Cardiac muscle cell (in vitro differentiated cells and primary cell): ENCODE measurements at regions not wholly inside any gene's neighbourhood (a gene's known extent, or its start where the extent isn't known, plus 50 kb on each side); places are given as distances from the start of the nearest gene placed in this dataset.

Source experiments
- DNase-seq, 2 donors: peaks; one replicate each; pipeline versions ENCODE4 v3.0.0 to v3.0.0-alpha.2; 2010 to 2017; ENCODE audit warnings: low read depth in 1 of 2, low spot score in 1 of 2
- H3K27ac ChIP-seq: fragments of 200-600 bp; sonication (generic); 2 replicates; pipeline ENCODE4 v1.5.1; 2016
- H3K27me3 ChIP-seq: fragments of 200-600 bp; sonication (generic); 2 replicates; pipeline ENCODE4 v1.6.0; 2016; ENCODE audit warnings: control low read depth
- H3K36me3 ChIP-seq: fragments of 200-600 bp; sonication (generic); 2 replicates; pipeline ENCODE4 v1.5.1; 2016; ENCODE audit warnings: control low read depth
- H3K4me1 ChIP-seq: fragments of 200-600 bp; sonication (generic); 2 replicates; pipeline ENCODE4 v1.8.1; 2017; ENCODE audit warnings: low read depth, mild to moderate bottlenecking, mixed run types
- H3K4me3 ChIP-seq: fragments of 200-600 bp; sonication (generic); 2 replicates; pipeline ENCODE4 v1.5.1; 2016; ENCODE audit warnings: mild to moderate bottlenecking
- H3K9me3 ChIP-seq: fragments of 200-600 bp; sonication (generic); 2 replicates; pipeline ENCODE4 v1.5.1; 2017; ENCODE audit warnings: low read depth, mild to moderate bottlenecking, control low read depth
- TF ChIP-seq, protein P1 (sequence below): IDR thresholded peaks from 2 replicates; pipeline ENCODE4 v1.5.1; 2012; ENCODE audit warnings: low read depth, mild to moderate bottlenecking, low read length

DNA sequence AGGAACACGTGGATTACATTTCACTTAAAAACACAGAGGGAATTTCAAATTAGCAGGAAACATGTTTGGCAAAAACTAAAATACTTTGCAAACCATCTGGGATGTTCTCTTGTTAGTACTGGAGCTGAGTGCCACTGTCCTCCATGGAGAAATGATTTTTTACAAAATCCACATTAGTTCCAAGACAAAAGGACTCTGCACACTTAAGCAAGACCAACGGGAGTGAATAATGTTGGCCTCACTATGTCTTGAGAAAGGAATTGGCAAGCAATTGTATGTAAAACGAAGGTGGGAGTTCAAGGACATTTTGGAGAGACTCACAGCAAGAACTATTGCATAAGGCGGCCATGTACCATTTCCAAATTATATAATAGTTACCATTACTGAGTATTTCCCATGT lies 547.5 kb downstream of the EBF1 start:
- no peaks in the 10 kb centered on the region for H3K9me3 ChIP-seq
- DNase-seq = peak in 1 of 2 donors; percentile 7
- H3K27me3 ChIP-seq = no peaks in the 10 kb centered on the region
- no peaks in the 10 kb centered on the region for H3K4me1 ChIP-seq
- H3K36me3 ChIP-seq = no peaks in the 10 kb centered on the region
- H3K4me3 ChIP-seq = no peak overlapping the region
- no peak overlapping the region for H3K27ac ChIP-seq
- TF ChIP-seq, protein P1, sequence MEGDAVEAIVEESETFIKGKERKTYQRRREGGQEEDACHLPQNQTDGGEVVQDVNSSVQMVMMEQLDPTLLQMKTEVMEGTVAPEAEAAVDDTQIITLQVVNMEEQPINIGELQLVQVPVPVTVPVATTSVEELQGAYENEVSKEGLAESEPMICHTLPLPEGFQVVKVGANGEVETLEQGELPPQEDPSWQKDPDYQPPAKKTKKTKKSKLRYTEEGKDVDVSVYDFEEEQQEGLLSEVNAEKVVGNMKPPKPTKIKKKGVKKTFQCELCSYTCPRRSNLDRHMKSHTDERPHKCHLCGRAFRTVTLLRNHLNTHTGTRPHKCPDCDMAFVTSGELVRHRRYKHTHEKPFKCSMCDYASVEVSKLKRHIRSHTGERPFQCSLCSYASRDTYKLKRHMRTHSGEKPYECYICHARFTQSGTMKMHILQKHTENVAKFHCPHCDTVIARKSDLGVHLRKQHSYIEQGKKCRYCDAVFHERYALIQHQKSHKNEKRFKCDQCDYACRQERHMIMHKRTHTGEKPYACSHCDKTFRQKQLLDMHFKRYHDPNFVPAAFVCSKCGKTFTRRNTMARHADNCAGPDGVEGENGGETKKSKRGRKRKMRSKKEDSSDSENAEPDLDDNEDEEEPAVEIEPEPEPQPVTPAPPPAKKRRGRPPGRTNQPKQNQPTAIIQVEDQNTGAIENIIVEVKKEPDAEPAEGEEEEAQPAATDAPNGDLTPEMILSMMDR = no peak

DNA sequence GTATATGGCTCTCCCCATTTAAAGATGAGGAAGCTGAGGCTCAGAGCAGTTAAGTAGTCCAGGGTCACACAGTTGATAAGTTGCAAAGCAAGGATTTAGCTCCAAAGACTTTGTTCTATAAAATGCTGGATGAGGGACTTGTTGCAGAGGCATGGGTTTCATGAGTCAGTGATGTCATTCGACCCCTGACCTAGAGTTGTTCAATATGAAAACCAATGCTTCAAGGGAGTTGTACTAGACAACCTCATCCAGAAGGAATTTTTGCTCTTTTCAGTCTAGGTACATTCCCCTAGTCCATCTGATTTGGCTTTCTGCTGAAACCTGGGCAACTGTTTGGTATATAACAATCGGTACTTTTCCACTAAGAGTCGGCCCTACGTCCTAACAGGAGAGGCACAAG lies 550.4 kb downstream of the EBF1 start:
- TF ChIP-seq, protein P1 = no peak
- Histone ChIP-seq H3K27me3 (no peaks in the 10 kb centered on the region), H3K4me3 (no peak overlapping the region), H3K4me1 (no peaks in the 10 kb centered on the region), H3K27ac (no peak overlapping the region), H3K9me3 (no peaks in the 10 kb centered on the region), H3K36me3 (no peaks in the 10 kb centered on the region)
- DNase-seq = no peak

DNA sequence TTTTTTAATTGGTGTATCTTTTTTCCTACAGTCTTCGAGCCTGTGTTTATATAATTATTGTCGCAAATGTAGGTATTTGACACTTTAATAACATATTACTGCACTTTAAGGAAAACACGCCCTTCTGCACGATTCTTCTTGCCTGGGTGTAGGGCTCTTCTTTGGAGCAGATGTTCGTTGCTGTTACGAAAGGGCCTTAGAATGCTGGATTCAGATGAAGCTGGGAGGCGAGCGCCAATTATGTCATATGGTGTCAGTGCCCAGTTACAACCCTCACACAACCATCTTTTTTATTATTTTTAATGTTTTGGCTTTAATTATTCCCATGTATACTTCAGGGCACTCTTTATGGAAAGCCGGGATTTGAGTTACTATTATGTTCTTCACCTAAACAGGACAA lies 553.0 kb downstream of the EBF1 start:
- Histone ChIP-seq H3K27ac (no peak overlapping the region), H3K36me3 (no peaks in the 10 kb centered on the region), H3K9me3 (no peaks in the 10 kb centered on the region), H3K27me3 (no peaks in the 10 kb centered on the region), H3K4me1 (no peaks in the 10 kb centered on the region), H3K4me3 (no peak overlapping the region)
- TF ChIP-seq, protein P1 = no peak
- DNase-seq = no peak

DNA sequence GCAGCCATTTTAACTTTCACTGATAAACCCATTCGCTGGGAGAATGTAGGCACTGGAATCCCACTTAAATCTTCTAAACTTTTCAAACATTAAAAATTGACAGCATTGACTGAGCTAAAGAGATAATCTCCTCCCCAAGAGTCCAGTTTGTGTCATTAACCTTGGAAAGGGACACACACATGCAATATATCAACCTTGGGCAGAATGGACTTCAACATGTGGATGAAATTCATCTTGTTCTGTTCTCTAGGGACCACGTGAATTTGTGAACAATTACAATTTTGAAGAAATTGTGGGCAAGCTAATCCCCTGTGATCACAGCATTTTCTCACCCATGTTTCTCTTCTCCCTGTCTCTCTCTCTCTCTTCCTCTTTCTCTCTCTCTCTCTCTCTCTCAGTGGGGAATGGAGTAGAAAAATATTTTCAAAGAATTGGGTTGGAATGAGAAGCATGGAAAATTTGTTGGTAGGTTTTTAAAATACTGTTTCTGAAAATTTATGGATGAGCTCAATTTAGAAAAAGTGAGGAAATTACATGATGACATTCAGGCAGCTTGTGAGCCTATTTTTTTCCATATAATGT lies 553.7 kb downstream of the EBF1 start:
- no peak overlapping the region for H3K4me3 ChIP-seq
- H3K27ac ChIP-seq = no peak overlapping the region
- no peaks in the 10 kb centered on the region for H3K36me3 ChIP-seq
- no peaks in the 10 kb centered on the region for H3K4me1 ChIP-seq
- DNase-seq = no peak
- TF ChIP-seq, protein P1 = no peak
- H3K9me3 ChIP-seq = no peaks in the 10 kb centered on the region
- no peaks in the 10 kb centered on the region for H3K27me3 ChIP-seq

DNA sequence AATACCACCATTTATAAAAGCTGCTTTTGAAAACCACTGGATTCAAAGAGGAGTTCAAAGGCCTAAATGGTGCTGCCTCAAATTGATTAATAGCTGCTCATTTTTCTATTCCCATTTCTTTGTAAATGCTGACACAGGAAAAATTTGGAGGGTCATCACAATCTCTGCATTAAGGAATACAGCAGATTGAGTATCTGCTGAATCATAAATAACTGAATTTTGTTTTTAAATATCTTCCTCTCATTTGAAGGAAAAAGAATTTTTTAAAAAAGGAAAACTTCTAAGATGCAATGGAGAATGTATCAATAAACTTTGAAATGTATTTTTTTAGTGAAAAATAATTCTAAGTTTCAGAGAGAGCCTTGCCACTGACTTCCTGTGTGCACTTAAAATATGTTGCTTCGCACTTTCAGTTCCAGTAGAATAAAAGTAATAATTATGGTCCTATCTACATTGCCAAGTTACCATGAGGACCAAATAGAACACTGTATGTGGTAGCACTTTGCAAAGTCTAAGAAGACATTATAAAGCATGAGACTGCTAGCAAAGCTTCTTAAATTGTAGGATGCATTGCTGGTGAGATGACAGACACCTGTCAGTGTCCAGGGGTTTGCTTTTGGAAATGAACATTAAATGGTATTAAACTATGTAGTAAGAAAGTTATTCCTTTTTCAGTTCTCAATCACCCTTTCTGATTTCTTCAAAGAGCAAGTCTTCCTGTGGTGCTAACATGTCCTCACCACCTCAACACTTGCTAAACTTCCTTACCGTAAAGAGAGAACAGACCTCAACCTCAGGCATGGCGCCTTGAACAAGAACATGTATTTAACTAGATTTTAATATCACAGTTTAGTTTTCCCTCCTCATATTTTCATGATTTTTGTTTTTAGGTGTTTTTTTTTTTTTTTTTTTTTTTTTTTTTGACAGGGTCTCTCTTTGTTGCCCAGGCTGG lies 555.1 kb downstream of the EBF1 start:
- Histone ChIP-seq H3K27me3 (no peaks in the 10 kb centered on the region), H3K27ac (no peak overlapping the region), H3K36me3 (no peaks in the 10 kb centered on the region), H3K4me1 (no peaks in the 10 kb centered on the region), H3K9me3 (no peaks in the 10 kb centered on the region), H3K4me3 (no peak overlapping the region)
- TF ChIP-seq, protein P1 = no peak
- no peak for DNase-seq
